ENCODE measurements at regions not wholly inside any gene's neighbourhood (a gene's known extent, or its start where the extent isn't known, plus 50 kb on each side); places are given as distances from the start of the nearest gene placed in this dataset.
"Not testable (repeated sequence)": the region's sequence is repeated elsewhere in the genome, so short reads cannot be mapped to it uniquely, and the experiment has no call there.

DNA sequence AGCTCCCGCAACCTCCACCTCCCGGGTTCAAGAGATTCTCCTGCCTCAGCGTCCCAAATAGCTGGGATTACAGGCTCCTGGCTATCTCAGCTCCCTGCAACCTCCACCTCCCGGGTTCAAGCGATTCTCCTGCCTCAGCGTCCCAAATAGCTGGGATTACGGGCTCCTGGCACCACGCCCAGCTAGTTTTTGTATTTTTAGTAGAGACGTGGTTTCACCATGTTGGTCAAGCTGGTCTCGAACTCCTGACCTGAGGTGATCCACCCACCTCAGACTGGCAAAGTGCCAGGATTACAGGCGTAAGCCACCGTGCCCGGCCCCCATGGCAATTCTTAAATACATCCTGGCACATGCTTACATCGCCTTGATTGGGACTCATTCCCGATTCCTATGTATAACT is 1394.3 kb downstream of the OLFM4 start:
- ATAC-seq (ENCODE audit: low read depth in 2 of 2); H3K27me3 ChIP-seq (ENCODE audit: control insufficient read depth, insufficient read depth, low read length); H3K9me3 ChIP-seq (ENCODE audit: control insufficient read depth in 2 of 2, low read length in 2 of 2); H3K4me1 ChIP-seq (ENCODE audit: control insufficient read depth, insufficient read depth, low read length, poor library complexity, severe bottlenecking); H3K27ac ChIP-seq (ENCODE audit: insufficient read depth, low read length, poor library complexity, severe bottlenecking); H3K4me3 ChIP-seq (ENCODE audit: low read depth, low read length); H3K27me3 Mint-ChIP-seq; H3K4me3 Mint-ChIP-seq; H3K36me3 ChIP-seq (ENCODE audit: control insufficient read depth, insufficient read depth, low read length); H3K4me1 Mint-ChIP-seq; DNase-seq; H3K36me3 Mint-ChIP-seq; H3K27ac Mint-ChIP-seq: not testable (repeated sequence)
- peaks cover 2 to 27% (median 5%) of the 10 kb centered on the region in 7 donors for H3K9me3 Mint-ChIP-seq

DNA sequence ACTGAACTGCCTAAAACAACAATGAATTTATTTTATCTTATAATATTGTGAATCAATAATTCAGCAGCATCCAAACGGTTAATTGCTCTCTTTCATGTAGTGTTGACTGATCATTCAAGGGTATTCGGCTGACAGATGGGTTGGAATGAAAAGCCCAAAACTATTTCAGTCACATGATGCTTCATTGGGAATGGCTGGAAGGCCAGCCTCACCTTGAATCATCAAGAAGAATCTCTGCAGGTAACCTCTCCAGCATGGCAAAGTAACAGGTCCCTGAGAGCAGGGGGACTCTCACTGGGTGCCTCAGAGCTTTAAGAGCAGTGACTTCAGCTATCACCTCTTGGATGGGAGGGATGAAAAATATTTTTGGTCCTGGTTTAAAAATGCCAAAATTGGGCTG is 1395.7 kb downstream of the OLFM4 start:
- no peak for DNase-seq
- no peaks in the 10 kb centered on the region for H3K36me3 Mint-ChIP-seq
- peaks cover 2 to 30% (median 5%) of the 10 kb centered on the region in 7 donors for H3K9me3 Mint-ChIP-seq
- H3K27me3 ChIP-seq (ENCODE audit: control insufficient read depth, insufficient read depth, low read length) = no peaks in the 10 kb centered on the region
- no peak overlapping the region for H3K27ac Mint-ChIP-seq
- no peaks in the 10 kb centered on the region for H3K4me1 Mint-ChIP-seq
- no peak overlapping the region for H3K4me3 ChIP-seq (ENCODE audit: low read depth, low read length)
- no peak overlapping the region for H3K27ac ChIP-seq (ENCODE audit: insufficient read depth, low read length, poor library complexity, severe bottlenecking)
- no peaks in the 10 kb centered on the region for H3K36me3 ChIP-seq (ENCODE audit: control insufficient read depth, insufficient read depth, low read length)
- ATAC-seq (ENCODE audit: low read depth in 2 of 2) = no peak
- H3K27me3 Mint-ChIP-seq = no peaks in the 10 kb centered on the region
- no peaks in the 10 kb centered on the region for H3K4me1 ChIP-seq (ENCODE audit: control insufficient read depth, insufficient read depth, low read length, poor library complexity, severe bottlenecking)
- H3K4me3 Mint-ChIP-seq = no peak overlapping the region
- peaks cover 0 to 3% of the 10 kb centered on the region in 2 experiments for H3K9me3 ChIP-seq (ENCODE audit: control insufficient read depth in 2 of 2, low read length in 2 of 2)

DNA sequence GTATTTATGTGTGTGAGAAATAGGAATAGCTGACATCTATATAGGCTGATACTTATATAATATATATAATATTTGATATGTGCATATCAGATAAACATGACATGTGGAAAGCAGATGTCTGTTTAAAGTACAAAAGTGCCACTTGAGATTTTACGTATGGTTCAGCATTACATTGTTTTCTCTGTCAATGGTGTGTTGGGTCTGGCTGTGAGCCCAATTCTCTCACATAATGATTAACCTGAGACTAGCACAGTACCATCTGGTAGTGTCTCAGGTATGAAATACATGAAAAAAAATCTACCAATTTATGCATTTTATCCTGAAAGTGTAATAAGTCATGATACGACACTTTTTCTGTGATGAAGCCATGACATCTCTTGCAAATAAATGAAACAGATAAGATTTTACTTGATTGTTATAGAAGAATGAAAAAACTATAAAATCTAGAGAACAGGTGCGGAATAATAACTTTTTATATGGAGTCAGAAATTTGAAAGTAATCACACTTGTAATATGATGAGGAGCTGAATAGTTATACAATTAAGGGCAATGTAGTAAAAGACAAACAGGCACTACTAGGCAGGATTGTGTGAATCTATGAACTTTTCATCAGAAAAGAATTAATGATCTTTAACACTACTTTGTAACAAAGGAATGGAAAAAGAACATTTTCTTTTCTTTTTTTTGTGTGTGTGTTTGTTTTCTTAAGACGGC is 1405.0 kb downstream of the OLFM4 start:
- Mint-ChIP-seq H3K27ac (no peak overlapping the region), H3K4me1 (no peaks in the 10 kb centered on the region), H3K9me3 (peaks cover 1 to 24% (median 6%) of the 10 kb centered on the region in 7 donors), H3K36me3 (no peaks in the 10 kb centered on the region), H3K27me3 (no peaks in the 10 kb centered on the region), H3K4me3 (no peak overlapping the region)
- ATAC-seq (ENCODE audit: low read depth in 2 of 2) = no peak
- Histone ChIP-seq H3K27ac (ENCODE audit: insufficient read depth, low read length, poor library complexity, severe bottlenecking) (no peak overlapping the region), H3K36me3 (ENCODE audit: control insufficient read depth, insufficient read depth, low read length) (no peaks in the 10 kb centered on the region), H3K4me3 (ENCODE audit: low read depth, low read length) (no peak overlapping the region), H3K9me3 (ENCODE audit: control insufficient read depth in 2 of 2, low read length in 2 of 2) (peaks cover 0 to 5% of the 10 kb centered on the region in 2 experiments), H3K27me3 (ENCODE audit: control insufficient read depth, insufficient read depth, low read length) (no peaks in the 10 kb centered on the region), H3K4me1 (ENCODE audit: control insufficient read depth, insufficient read depth, low read length, poor library complexity, severe bottlenecking) (no peaks in the 10 kb centered on the region)
- DNase-seq = no peak

DNA sequence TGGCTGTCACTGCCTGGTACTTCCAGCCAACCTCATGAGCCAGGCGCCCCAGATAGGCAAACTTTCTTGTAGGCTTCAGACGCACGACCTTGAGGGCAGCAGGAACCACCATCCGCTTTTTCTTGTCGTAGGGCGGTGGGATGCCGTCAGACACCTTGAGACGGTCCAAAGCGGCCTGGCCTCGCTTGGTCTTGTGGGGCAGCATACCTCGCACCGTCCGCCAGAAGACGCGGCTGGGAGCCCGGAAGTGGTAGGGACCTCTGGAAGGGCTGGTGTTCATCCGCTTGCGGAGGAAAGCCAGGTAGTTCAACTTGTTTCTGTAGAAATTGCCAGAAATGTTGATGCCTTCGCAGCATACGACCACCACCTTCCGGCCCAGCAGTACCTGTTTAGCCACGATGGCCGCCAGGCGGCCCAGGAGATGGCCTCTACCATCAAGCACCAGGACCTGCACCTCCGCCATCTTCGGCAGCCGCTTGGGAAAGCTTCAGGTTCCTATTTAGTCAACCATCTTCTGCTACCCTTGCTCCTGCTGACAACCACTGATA is 1412.3 kb downstream of the OLFM4 start:
- not testable (repeated sequence) for H3K9me3 ChIP-seq (ENCODE audit: control insufficient read depth in 2 of 2, low read length in 2 of 2); H3K4me3 Mint-ChIP-seq; ATAC-seq (ENCODE audit: low read depth in 2 of 2); H3K27ac ChIP-seq (ENCODE audit: insufficient read depth, low read length, poor library complexity, severe bottlenecking); H3K4me1 ChIP-seq (ENCODE audit: control insufficient read depth, insufficient read depth, low read length, poor library complexity, severe bottlenecking); H3K4me1 Mint-ChIP-seq; H3K36me3 Mint-ChIP-seq; H3K4me3 ChIP-seq (ENCODE audit: low read depth, low read length); H3K36me3 ChIP-seq (ENCODE audit: control insufficient read depth, insufficient read depth, low read length); H3K27me3 ChIP-seq (ENCODE audit: control insufficient read depth, insufficient read depth, low read length); H3K27me3 Mint-ChIP-seq; DNase-seq; H3K27ac Mint-ChIP-seq
- H3K9me3 Mint-ChIP-seq = peaks cover 5 to 31% (median 7%) of the 10 kb centered on the region in 7 donors

DNA sequence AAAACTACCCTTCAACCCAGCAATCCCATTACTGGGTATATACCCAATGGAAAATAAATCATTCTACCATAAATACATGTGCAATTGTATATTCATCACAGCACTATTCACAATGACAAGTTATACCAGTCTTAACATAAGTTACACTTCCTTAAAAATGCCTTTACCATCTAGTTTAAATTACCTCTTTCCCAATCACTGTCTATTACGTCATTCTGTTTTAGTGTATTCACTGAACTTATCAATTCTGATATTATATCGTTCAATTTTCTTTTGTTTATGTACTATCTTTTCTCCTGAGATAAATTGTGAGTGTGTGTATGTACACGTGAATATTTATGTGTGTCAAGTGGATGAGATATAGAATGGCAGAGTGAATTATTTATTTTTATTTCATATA is 1416.8 kb downstream of the OLFM4 start:
- H3K4me1 ChIP-seq (ENCODE audit: control insufficient read depth, insufficient read depth, low read length, poor library complexity, severe bottlenecking) = no peaks in the 10 kb centered on the region
- no peaks in the 10 kb centered on the region for H3K27me3 ChIP-seq (ENCODE audit: control insufficient read depth, insufficient read depth, low read length)
- no peak overlapping the region for H3K27ac Mint-ChIP-seq
- no peaks in the 10 kb centered on the region for H3K4me1 Mint-ChIP-seq
- H3K4me3 Mint-ChIP-seq = no peak overlapping the region
- DNase-seq (no peak), ATAC-seq (ENCODE audit: low read depth in 2 of 2) (no peak)
- H3K36me3 ChIP-seq (ENCODE audit: control insufficient read depth, insufficient read depth, low read length) = no peaks in the 10 kb centered on the region
- peaks cover 0 to 20% (median 4%) of the 10 kb centered on the region in 7 donors for H3K9me3 Mint-ChIP-seq
- H3K9me3 ChIP-seq (ENCODE audit: control insufficient read depth in 2 of 2, low read length in 2 of 2) = no peaks in the 10 kb centered on the region
- no peak overlapping the region for H3K27ac ChIP-seq (ENCODE audit: insufficient read depth, low read length, poor library complexity, severe bottlenecking)
- H3K27me3 Mint-ChIP-seq = no peaks in the 10 kb centered on the region
- H3K4me3 ChIP-seq (ENCODE audit: low read depth, low read length) = no peak overlapping the region
- no peaks in the 10 kb centered on the region for H3K36me3 Mint-ChIP-seq

DNA sequence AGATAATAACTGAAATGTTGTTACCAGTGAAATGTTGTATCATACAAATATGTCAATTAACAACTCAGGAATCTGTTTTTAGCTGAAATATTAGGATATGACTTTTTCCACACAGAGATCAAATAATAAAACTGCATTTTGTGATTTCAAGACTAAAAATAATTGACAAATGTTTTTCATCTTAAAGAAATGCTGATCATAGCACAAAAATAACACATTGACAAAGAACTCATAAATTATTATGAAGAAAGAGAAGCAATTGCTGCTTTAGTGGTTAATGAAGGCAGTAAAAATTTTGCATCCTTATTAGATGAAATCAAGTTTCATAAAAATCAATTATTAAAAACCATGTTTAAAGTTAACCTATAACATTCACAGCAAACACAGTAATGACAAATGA is 1417.3 kb downstream of the OLFM4 start:
- Mint-ChIP-seq H3K27me3 (no peaks in the 10 kb centered on the region), H3K4me3 (no peak overlapping the region), H3K27ac (no peak overlapping the region), H3K36me3 (no peaks in the 10 kb centered on the region), H3K4me1 (no peaks in the 10 kb centered on the region), H3K9me3 (peaks cover 0 to 24% (median 5%) of the 10 kb centered on the region in 7 donors)
- no peak overlapping the region for H3K4me3 ChIP-seq (ENCODE audit: low read depth, low read length)
- DNase-seq = no peak
- H3K27me3 ChIP-seq (ENCODE audit: control insufficient read depth, insufficient read depth, low read length) = no peaks in the 10 kb centered on the region
- H3K27ac ChIP-seq (ENCODE audit: insufficient read depth, low read length, poor library complexity, severe bottlenecking) = no peak overlapping the region
- no peaks in the 10 kb centered on the region for H3K4me1 ChIP-seq (ENCODE audit: control insufficient read depth, insufficient read depth, low read length, poor library complexity, severe bottlenecking)
- no peak for ATAC-seq (ENCODE audit: low read depth in 2 of 2)
- no peaks in the 10 kb centered on the region for H3K36me3 ChIP-seq (ENCODE audit: control insufficient read depth, insufficient read depth, low read length)
- H3K9me3 ChIP-seq (ENCODE audit: control insufficient read depth in 2 of 2, low read length in 2 of 2) = no peaks in the 10 kb centered on the region

DNA sequence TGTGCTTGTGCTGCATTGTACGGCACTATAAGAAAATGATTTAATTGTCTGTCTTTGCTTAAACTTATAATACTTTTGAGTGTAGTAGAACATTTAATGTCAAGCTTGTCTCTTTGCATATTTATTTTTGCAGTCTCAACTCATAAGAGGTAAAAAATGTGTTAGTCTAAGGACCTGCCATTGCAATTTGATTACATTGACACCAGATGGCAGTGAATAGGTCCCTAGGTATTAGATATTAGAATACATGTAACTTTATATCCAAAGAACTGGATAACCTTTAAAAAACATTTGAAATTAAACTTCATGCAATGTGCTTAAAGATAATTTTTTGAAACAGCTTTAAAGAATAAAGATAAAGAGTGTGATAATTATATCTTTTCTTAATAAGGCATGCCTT is 1421.3 kb downstream of the OLFM4 start:
- no peaks in the 10 kb centered on the region for H3K36me3 Mint-ChIP-seq
- no peak overlapping the region for H3K27ac Mint-ChIP-seq
- no peaks in the 10 kb centered on the region for H3K36me3 ChIP-seq (ENCODE audit: control insufficient read depth, insufficient read depth, low read length)
- H3K27me3 ChIP-seq (ENCODE audit: control insufficient read depth, insufficient read depth, low read length) = no peaks in the 10 kb centered on the region
- H3K9me3 Mint-ChIP-seq = peaks cover 2 to 23% (median 9%) of the 10 kb centered on the region in 7 donors
- DNase-seq (no peak), ATAC-seq (ENCODE audit: low read depth in 2 of 2) (no peak)
- H3K4me3 Mint-ChIP-seq = no peak overlapping the region
- no peaks in the 10 kb centered on the region for H3K27me3 Mint-ChIP-seq
- H3K4me1 ChIP-seq (ENCODE audit: control insufficient read depth, insufficient read depth, low read length, poor library complexity, severe bottlenecking) = no peaks in the 10 kb centered on the region
- no peak overlapping the region for H3K27ac ChIP-seq (ENCODE audit: insufficient read depth, low read length, poor library complexity, severe bottlenecking)
- H3K4me1 Mint-ChIP-seq = no peaks in the 10 kb centered on the region
- no peak overlapping the region for H3K4me3 ChIP-seq (ENCODE audit: low read depth, low read length)
- no peaks in the 10 kb centered on the region for H3K9me3 ChIP-seq (ENCODE audit: control insufficient read depth in 2 of 2, low read length in 2 of 2)

DNA sequence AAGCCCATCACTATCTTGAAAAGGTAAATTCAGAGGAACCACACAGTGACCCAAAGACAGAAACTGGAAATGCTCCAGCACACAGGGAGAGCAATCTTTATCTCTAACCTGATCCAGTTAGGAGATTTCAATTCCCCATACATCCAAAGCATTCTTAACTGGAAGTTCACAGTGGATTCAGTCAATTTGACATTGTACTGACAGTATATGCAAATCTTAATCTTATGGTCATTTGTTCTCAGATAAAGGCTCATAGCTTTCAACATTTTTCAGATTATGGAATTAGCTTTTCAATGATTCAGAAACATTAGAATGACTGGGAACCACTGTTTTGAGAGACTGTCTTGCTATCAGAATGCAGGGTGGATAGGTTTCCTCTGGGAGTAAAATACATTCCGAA is 1455.6 kb downstream of the OLFM4 start:
- ATAC-seq (ENCODE audit: low read depth in 2 of 2) = no peak
- Mint-ChIP-seq H3K4me3 (no peak overlapping the region), H3K27ac (no peak overlapping the region), H3K9me3 (peaks cover 0 to 23% (median 4%) of the 10 kb centered on the region in 7 donors), H3K36me3 (no peaks in the 10 kb centered on the region), H3K27me3 (no peaks in the 10 kb centered on the region), H3K4me1 (peaks cover 0 to 3% (median 0%) of the 10 kb centered on the region in 4 donors)
- Histone ChIP-seq H3K27me3 (ENCODE audit: control insufficient read depth, insufficient read depth, low read length) (no peaks in the 10 kb centered on the region), H3K4me3 (ENCODE audit: low read depth, low read length) (no peak overlapping the region), H3K9me3 (ENCODE audit: control insufficient read depth in 2 of 2, low read length in 2 of 2) (peaks cover 0 to 2% of the 10 kb centered on the region in 2 experiments), H3K36me3 (ENCODE audit: control insufficient read depth, insufficient read depth, low read length) (no peaks in the 10 kb centered on the region), H3K4me1 (ENCODE audit: control insufficient read depth, insufficient read depth, low read length, poor library complexity, severe bottlenecking) (no peaks in the 10 kb centered on the region), H3K27ac (ENCODE audit: insufficient read depth, low read length, poor library complexity, severe bottlenecking) (no peak overlapping the region)
- no peak for DNase-seq
